Liver (tissue), 8 donors: ENCODE measurements at regions not wholly inside any gene's neighbourhood (a gene's known extent, or its start where the extent isn't known, plus 50 kb on each side); places are given as distances from the start of the nearest gene placed in this dataset.
A peak's percentile ranks its signal among the peaks of the same experiment; 100 is the strongest.

ENCODE experiments used
- DNase-seq: peaks from one replicate; pipeline ENCODE4 v3.0.0-alpha.2; 2017; ENCODE audit warnings: low spot score
- H3K27ac ChIP-seq, 2 donors: one replicate each; pipeline ENCODE4 v1.7.0; 2013; ENCODE audit warnings: inconsistent platforms in 2 of 2, low read length in 2 of 2, control low read depth in 1 of 2, low read depth in 1 of 2, mild to moderate bottlenecking in 1 of 2
- H3K27me3 ChIP-seq, 4 donors: one replicate each; pipeline versions ENCODE4 v1.6.1 to v1.7.0; 2013; ENCODE audit warnings: low read length in 3 of 4, inconsistent platforms in 1 of 4, mild to moderate bottlenecking in 1 of 4, moderate library complexity in 1 of 4; ENCODE audit not compliant: control insufficient read depth in 4 of 4, insufficient read depth in 4 of 4
- H3K36me3 ChIP-seq, 4 donors: one replicate each; pipeline versions ENCODE4 v1.6.1 to v1.7.0; 2013; ENCODE audit warnings: low read length in 3 of 4, mild to moderate bottlenecking in 3 of 4, low read depth in 1 of 4, moderate library complexity in 1 of 4; ENCODE audit not compliant: control insufficient read depth in 4 of 4, insufficient read depth in 3 of 4
- H3K4me1 ChIP-seq, 4 donors: one replicate each; pipeline versions ENCODE4 v1.6.1 to v1.7.0; 2013; ENCODE audit warnings: low read length in 3 of 4, mild to moderate bottlenecking in 3 of 4, moderate library complexity in 1 of 4; ENCODE audit not compliant: control insufficient read depth in 4 of 4, insufficient read depth in 4 of 4
- H3K4me3 ChIP-seq, 3 donors: one replicate each; pipeline versions ENCODE4 v1.6.1 to v1.7.0; 2013; ENCODE audit warnings: low read length in 3 of 3, control low read depth in 1 of 3, low read depth in 1 of 3, mild to moderate bottlenecking in 1 of 3
- H3K9ac ChIP-seq, 2 donors: one replicate each; pipeline ENCODE4 v1.7.0; 2013; ENCODE audit warnings: low read length in 2 of 2, mild to moderate bottlenecking in 2 of 2, moderate library complexity in 2 of 2, control low read depth in 1 of 2, low read depth in 1 of 2
- H3K9me3 ChIP-seq, 4 donors: one replicate each; pipeline versions ENCODE4 v1.6.1 to v1.7.0; 2013; ENCODE audit warnings: low read length in 3 of 4; ENCODE audit not compliant: control insufficient read depth in 4 of 4
- EGR1 ChIP-seq, 2 donors: IDR thresholded peaks; 2 replicates each; pipeline ENCODE4 v1.6.1; 2016 to 2018; ENCODE audit warnings: antibody characterized with exemption in 2 of 2, low read depth in 2 of 2
- HNF4G ChIP-seq: IDR thresholded peaks from 2 replicates; pipeline ENCODE4 v1.6.1; 2016; ENCODE audit warnings: antibody characterized with exemption
- JUND ChIP-seq, 2 donors: IDR thresholded peaks; 2 replicates each; pipeline ENCODE4 v1.6.1; 2016; ENCODE audit warnings: antibody characterized with exemption in 2 of 2
- MAX ChIP-seq: IDR thresholded peaks from 2 replicates; pipeline ENCODE4 v1.6.1; 2016; ENCODE audit warnings: antibody characterized with exemption
- NR2F2 ChIP-seq: IDR thresholded peaks from 2 replicates; pipeline ENCODE4 v1.6.1; 2016; ENCODE audit warnings: antibody characterized with exemption
- REST ChIP-seq: IDR thresholded peaks from 2 replicates; pipeline ENCODE4 v1.6.1; 2016; ENCODE audit warnings: antibody characterized with exemption, mild to moderate bottlenecking
- RXRA ChIP-seq, 2 donors: IDR thresholded peaks; 2 replicates each; pipeline ENCODE4 v1.6.1; 2017 to 2018; ENCODE audit warnings: antibody characterized with exemption in 2 of 2, mild to moderate bottlenecking in 1 of 2
- TAF1 ChIP-seq: conservative IDR thresholded peaks from 2 replicates; pipeline ENCODE4 v1.6.1; 2016; ENCODE audit warnings: antibody characterized with exemption, mild to moderate bottlenecking
- YY1 ChIP-seq: IDR thresholded peaks from 2 replicates; pipeline ENCODE4 v1.6.1; 2016; ENCODE audit warnings: antibody characterized with exemption, mild to moderate bottlenecking
- WGBS: extraction: QIAGEN DNeasy Blood & Tissue Kit; methylation state at CpG from one replicate; pipeline ENCODE4 v1.1.7; 2013; 5-methylcytosine and 5-hydroxymethylcytosine counted together
- TF ChIP-seq, protein P1 (sequence below): fragments of 150-350 bp; IDR thresholded peaks from 2 replicates; pipeline ENCODE4 v1.5.1; 2017; ENCODE audit warnings: improper control_type of control experiment, low read depth, low read length; ENCODE audit not compliant: missing input control
- TF ChIP-seq, protein P2 (sequence below): IDR thresholded peaks from 2 replicates; pipeline ENCODE4 v1.6.1; 2016; ENCODE audit warnings: antibody characterized with exemption
- donor health status: healthy.
- donor health status: healthy.
- donor health status: healthy.
- donor health status: healthy.
- donor health status: healthy.

DNA sequence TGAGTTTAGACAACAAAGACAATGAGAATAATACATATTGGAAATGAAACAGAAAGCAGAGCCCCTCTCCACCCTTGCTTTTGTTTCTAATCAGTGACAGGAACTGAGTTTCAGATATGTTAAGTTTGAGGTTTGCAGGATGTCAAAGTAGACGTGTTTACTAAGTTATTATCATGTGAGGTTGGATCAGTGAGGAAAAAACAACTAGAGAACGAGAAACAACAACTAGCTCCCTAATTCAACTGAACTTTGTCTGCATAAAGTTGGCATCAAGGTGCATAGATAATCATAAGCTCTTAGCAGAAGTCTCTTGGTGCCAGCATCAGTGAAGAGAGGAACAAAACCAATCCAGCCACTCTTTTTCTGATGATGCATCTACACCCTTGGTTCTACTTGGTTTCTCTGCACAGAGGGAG, 491.1 kb upstream of the NR2F2 start:
- WGBS = 57% methylated on average over 2 of the region's 2 CpGs
- Histone ChIP-seq H3K4me3 (no peak overlapping the region), H3K36me3 (no peaks in the 10 kb centered on the region), H3K9me3 (peaks cover 0 to 2% (median 0%) of the 10 kb centered on the region in 4 donors), H3K27me3 (no peaks in the 10 kb centered on the region), H3K4me1 (no peaks in the 10 kb centered on the region), H3K9ac (no peak overlapping the region), H3K27ac (no peak overlapping the region)
- no peak for DNase-seq
- TF ChIP-seq, protein P1, sequence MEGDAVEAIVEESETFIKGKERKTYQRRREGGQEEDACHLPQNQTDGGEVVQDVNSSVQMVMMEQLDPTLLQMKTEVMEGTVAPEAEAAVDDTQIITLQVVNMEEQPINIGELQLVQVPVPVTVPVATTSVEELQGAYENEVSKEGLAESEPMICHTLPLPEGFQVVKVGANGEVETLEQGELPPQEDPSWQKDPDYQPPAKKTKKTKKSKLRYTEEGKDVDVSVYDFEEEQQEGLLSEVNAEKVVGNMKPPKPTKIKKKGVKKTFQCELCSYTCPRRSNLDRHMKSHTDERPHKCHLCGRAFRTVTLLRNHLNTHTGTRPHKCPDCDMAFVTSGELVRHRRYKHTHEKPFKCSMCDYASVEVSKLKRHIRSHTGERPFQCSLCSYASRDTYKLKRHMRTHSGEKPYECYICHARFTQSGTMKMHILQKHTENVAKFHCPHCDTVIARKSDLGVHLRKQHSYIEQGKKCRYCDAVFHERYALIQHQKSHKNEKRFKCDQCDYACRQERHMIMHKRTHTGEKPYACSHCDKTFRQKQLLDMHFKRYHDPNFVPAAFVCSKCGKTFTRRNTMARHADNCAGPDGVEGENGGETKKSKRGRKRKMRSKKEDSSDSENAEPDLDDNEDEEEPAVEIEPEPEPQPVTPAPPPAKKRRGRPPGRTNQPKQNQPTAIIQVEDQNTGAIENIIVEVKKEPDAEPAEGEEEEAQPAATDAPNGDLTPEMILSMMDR = no peak
- no peak for TF ChIP-seq RXRA (IDR thresholded peaks at IDR 0.05)

DNA sequence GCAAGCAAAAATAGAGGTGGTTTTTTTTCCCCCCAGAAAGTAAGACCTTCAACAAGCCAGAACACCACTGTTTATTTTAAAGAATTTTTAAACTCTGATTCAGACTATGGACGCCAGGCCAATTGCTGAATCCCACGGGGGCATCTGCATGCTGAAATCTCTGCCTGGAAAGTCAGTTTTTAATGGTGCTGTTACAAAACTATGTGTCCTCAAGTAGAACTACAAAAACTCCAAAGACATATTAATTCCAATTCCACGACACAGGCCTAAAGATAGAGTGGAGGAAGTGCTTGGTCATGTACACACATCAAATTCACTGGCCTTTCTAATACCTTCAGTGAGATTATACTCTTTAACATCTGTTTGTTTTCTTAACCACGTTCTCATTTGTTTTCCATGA, 490.5 kb upstream of the NR2F2 start:
- no peaks in the 10 kb centered on the region for H3K27me3 ChIP-seq
- no peak overlapping the region for H3K27ac ChIP-seq
- no peak overlapping the region for H3K4me3 ChIP-seq
- no peaks in the 10 kb centered on the region for H3K9me3 ChIP-seq
- TF ChIP-seq RXRA (IDR thresholded peaks at IDR 0.05) (peak in 1 of 2 donors; percentile 11), JUND (IDR thresholded peaks at IDR 0.05) (no peak)
- H3K4me1 ChIP-seq = no peaks in the 10 kb centered on the region
- H3K9ac ChIP-seq = no peak overlapping the region
- H3K36me3 ChIP-seq = no peaks in the 10 kb centered on the region
- DNase-seq = no peak
- 75% methylated on average over 4 of the region's 4 CpGs for WGBS

DNA sequence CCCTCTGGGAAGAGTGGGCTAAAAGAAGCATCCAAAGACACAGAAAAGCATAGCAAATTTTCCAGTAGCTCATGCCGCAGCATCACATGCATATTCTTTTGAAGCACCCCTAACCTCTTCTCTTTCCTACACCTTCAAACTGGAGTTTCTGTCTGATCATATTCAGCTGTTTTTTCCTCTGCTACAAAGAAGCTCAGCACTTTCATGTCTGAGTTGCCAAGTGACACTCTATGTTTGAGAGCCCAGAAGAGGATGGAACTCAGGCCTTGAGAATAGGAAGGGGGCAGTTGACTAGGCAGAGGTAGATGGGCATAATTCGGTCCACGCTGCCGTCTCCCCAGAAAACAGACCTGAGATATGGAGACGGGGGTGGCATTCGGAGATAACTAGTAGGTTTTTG, 489.6 kb upstream of the NR2F2 start:
- Histone ChIP-seq H3K9ac (no peak overlapping the region), H3K27ac (no peak overlapping the region), H3K4me1 (no peaks in the 10 kb centered on the region), H3K36me3 (no peaks in the 10 kb centered on the region), H3K4me3 (no peak overlapping the region), H3K27me3 (no peaks in the 10 kb centered on the region), H3K9me3 (no peaks in the 10 kb centered on the region)
- 97% methylated on average over 6 of the region's 6 CpGs for WGBS
- TF ChIP-seq EGR1 (IDR thresholded peaks at IDR 0.05; ENCODE audit: low read depth in 2 of 2) (no peak), NR2F2 (no peak), REST (no peak), YY1 (no peak), JUND (IDR thresholded peaks at IDR 0.05) (no peak), MAX (no peak), HNF4G (no peak), TAF1 (no peak)
- TF ChIP-seq, protein P2, sequence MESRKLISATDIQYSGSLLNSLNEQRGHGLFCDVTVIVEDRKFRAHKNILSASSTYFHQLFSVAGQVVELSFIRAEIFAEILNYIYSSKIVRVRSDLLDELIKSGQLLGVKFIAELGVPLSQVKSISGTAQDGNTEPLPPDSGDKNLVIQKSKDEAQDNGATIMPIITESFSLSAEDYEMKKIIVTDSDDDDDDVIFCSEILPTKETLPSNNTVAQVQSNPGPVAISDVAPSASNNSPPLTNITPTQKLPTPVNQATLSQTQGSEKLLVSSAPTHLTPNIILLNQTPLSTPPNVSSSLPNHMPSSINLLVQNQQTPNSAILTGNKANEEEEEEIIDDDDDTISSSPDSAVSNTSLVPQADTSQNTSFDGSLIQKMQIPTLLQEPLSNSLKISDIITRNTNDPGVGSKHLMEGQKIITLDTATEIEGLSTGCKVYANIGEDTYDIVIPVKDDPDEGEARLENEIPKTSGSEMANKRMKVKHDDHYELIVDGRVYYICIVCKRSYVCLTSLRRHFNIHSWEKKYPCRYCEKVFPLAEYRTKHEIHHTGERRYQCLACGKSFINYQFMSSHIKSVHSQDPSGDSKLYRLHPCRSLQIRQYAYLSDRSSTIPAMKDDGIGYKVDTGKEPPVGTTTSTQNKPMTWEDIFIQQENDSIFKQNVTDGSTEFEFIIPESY = no peak
- DNase-seq = no peak
